ENCODE measurements at regions not wholly inside any gene's neighbourhood (a gene's known extent, or its start where the extent isn't known, plus 50 kb on each side); places are given as distances from the start of the nearest gene placed in this dataset.

DNA sequence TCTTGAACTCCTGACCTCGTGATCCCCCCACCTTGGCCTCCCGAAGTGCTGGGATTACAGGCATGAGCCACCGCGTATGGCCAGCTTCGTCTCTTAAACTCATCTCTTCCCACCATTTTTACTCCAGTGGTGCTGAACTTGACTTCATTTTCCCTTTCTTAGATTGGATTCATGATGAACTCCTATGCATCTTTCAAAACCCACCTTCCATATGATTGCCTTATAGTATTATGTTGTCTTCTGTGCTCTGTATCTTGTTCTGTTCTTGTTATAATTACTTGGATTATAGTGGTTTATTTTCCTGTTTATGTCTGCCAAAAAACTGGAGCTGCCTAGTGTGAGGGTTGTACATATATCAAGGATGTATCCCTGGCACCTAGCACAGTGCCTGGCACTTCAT is 110.8 kb upstream of the GADD45A start:
- no peak overlapping the region for H3K27ac Mint-ChIP-seq
- CTCF ChIA-PET = no interaction called here
- no peaks in the 10 kb centered on the region for H3K9me3 Mint-ChIP-seq

DNA sequence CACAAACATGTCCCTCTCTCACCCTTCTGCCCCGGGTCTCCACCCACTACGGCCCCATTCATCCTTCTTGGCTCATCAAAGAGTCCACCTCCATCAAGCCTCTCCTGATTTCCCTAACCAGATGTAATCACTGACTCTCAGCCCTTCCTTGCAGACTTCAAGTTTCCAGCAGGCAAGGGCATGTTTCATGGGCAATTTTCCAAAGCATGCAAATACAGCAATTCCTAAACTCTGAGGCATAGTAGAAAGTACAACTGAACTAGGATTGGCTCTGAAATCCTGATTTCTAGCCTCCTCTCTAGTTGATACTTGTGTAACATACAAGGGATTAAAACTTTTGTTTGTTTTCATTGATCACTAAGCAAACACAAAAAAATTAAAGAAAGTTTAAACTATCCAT is 109.1 kb upstream of the GADD45A start:
- DNase-seq (no peak), ATAC-seq (ENCODE audit: low read depth) (no peak)
- Mint-ChIP-seq H3K4me3 (no peak overlapping the region), H3K27ac (no peak overlapping the region), H3K4me1 (no peaks in the 10 kb centered on the region), H3K36me3 (ENCODE audit: low read depth) (no peaks in the 10 kb centered on the region), H3K27me3 (no peaks in the 10 kb centered on the region), H3K9me3 (no peaks in the 10 kb centered on the region)
- POLR2A ChIA-PET = no interaction called here
- CTCF ChIA-PET = no interaction called here
- TF ChIP-seq, protein P1, sequence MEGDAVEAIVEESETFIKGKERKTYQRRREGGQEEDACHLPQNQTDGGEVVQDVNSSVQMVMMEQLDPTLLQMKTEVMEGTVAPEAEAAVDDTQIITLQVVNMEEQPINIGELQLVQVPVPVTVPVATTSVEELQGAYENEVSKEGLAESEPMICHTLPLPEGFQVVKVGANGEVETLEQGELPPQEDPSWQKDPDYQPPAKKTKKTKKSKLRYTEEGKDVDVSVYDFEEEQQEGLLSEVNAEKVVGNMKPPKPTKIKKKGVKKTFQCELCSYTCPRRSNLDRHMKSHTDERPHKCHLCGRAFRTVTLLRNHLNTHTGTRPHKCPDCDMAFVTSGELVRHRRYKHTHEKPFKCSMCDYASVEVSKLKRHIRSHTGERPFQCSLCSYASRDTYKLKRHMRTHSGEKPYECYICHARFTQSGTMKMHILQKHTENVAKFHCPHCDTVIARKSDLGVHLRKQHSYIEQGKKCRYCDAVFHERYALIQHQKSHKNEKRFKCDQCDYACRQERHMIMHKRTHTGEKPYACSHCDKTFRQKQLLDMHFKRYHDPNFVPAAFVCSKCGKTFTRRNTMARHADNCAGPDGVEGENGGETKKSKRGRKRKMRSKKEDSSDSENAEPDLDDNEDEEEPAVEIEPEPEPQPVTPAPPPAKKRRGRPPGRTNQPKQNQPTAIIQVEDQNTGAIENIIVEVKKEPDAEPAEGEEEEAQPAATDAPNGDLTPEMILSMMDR (IDR thresholded peaks at IDR 0.05) = no peak
- intact Hi-C loops (cut with micrococcal nuclease) = no loop called here

More for the DNA sequence above, 110.8 kb upstream of the GADD45A start:
- TF ChIP-seq, protein P1 (IDR thresholded peaks at IDR 0.05) = no peak
- Mint-ChIP-seq H3K27me3 (no peaks in the 10 kb centered on the region), H3K4me3 (no peak overlapping the region), H3K36me3 (ENCODE audit: low read depth) (no peaks in the 10 kb centered on the region), H3K4me1 (no peaks in the 10 kb centered on the region)
- intact Hi-C loops (cut with micrococcal nuclease) = no loop called here
- ATAC-seq (ENCODE audit: low read depth) (no peak), DNase-seq (no peak)
- POLR2A ChIA-PET = no interaction called here

DNA sequence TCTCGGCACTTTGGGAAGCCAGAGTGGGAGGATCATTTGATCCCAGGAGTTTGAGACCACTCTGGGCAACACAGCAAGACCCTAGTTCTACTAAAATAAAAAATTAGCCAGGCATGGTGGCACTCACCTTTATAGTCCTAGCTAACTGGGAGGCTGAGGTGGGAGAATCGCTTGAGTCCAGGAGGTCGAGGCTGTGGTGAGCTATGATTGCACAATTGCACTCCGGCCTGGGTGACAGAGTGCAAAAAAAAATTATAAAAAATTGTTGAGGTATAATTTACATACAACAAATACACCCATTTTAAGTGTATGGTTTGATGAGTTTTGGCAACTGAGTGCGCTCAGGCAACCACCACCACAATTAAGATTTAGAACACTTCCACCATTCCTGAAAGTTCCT is 108.5 kb upstream of the GADD45A start:
- Mint-ChIP-seq H3K27ac (no peak overlapping the region), H3K4me1 (no peaks in the 10 kb centered on the region), H3K9me3 (no peaks in the 10 kb centered on the region), H3K27me3 (no peaks in the 10 kb centered on the region), H3K36me3 (ENCODE audit: low read depth) (no peaks in the 10 kb centered on the region), H3K4me3 (no peak overlapping the region)
- intact Hi-C loops (cut with micrococcal nuclease) = no loop called here
- ChIA-PET CTCF (no interaction called here), POLR2A (no interaction called here)
- TF ChIP-seq, protein P1 (IDR thresholded peaks at IDR 0.05) = no peak
- ATAC-seq (ENCODE audit: low read depth) (no peak), DNase-seq (no peak)

DNA sequence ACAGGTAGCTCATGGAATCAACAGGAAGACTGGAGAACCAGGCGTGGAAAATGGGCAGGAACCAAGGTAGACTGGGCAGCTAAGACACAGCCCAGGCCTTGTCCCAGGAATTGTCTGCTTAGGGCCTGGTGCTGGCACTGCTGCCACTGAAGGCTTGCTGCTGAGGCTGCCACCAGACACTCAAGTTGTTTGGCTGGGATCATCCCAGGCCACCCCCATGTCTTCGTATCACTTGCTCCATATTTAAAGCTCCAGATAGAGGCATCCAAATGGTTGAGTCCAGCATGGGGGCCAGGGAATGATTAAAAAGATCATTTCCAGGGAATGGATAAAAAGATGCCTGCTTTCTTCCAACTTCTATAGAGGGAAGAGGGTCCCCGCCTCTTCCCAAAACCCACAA is 107.4 kb upstream of the GADD45A start:
- H3K4me1 Mint-ChIP-seq = no peaks in the 10 kb centered on the region
- no peaks in the 10 kb centered on the region for H3K27me3 Mint-ChIP-seq
- CTCF ChIA-PET = no interaction called here
- H3K36me3 Mint-ChIP-seq (ENCODE audit: low read depth) = no peaks in the 10 kb centered on the region
- POLR2A ChIA-PET = no interaction called here
- DNase-seq = no peak
- ATAC-seq (ENCODE audit: low read depth) = no peak
- no peaks in the 10 kb centered on the region for H3K9me3 Mint-ChIP-seq
- H3K27ac Mint-ChIP-seq = no peak overlapping the region
- no peak overlapping the region for H3K4me3 Mint-ChIP-seq
- TF ChIP-seq, protein P1 (IDR thresholded peaks at IDR 0.05) = no peak
- intact Hi-C loops (cut with micrococcal nuclease) = no loop called here

DNA sequence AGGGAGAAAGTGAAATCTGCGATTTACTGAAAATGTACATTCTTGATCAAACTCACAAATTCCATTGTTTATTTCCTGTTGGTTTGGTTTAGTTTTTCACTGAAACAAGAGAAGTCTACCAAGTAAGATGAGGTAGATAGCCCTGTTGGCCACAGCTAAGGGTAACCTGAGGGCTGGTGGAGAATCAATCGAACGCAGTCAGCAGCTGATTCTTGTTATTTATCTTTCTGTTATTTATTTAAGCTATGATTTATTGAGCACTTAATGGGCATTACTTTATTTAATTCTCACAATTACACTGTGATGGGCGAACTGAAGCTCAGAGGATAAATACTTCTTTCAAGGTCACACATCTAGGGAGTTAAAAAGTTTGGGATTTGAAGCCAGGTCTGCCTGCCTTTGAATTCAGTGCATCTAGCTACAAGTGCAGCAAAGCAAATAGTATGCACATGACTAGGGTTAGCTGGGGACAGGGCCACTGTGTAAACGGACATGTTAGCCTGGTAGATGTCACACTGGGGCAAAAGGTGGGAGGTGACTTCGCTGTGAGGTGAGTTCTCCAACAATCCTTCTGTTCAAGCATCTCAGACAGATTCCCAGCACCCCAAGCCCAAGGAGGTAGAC is 106.5 kb upstream of the GADD45A start:
- intact Hi-C loops (cut with micrococcal nuclease) = no loop called here
- Mint-ChIP-seq H3K9me3 (no peaks in the 10 kb centered on the region), H3K27ac (no peak overlapping the region), H3K4me3 (no peak overlapping the region), H3K27me3 (no peaks in the 10 kb centered on the region), H3K4me1 (no peaks in the 10 kb centered on the region), H3K36me3 (ENCODE audit: low read depth) (no peaks in the 10 kb centered on the region)
- no peak for ATAC-seq (ENCODE audit: low read depth)
- ChIA-PET POLR2A (no interaction called here), CTCF (no interaction called here)
- no peak for DNase-seq
- TF ChIP-seq, protein P1 (IDR thresholded peaks at IDR 0.05) = no peak

Data from activated B cell treated with CpG ODN at 0.5 μM for 24 hours (primary cell).